ENCODE measurements at regions not wholly inside any gene's neighbourhood (a gene's known extent, or its start where the extent isn't known, plus 50 kb on each side); places are given as distances from the start of the nearest gene placed in this dataset.
"Not testable (repeated sequence)": the region's sequence is repeated elsewhere in the genome, so short reads cannot be mapped to it uniquely, and the experiment has no call there.

DNA sequence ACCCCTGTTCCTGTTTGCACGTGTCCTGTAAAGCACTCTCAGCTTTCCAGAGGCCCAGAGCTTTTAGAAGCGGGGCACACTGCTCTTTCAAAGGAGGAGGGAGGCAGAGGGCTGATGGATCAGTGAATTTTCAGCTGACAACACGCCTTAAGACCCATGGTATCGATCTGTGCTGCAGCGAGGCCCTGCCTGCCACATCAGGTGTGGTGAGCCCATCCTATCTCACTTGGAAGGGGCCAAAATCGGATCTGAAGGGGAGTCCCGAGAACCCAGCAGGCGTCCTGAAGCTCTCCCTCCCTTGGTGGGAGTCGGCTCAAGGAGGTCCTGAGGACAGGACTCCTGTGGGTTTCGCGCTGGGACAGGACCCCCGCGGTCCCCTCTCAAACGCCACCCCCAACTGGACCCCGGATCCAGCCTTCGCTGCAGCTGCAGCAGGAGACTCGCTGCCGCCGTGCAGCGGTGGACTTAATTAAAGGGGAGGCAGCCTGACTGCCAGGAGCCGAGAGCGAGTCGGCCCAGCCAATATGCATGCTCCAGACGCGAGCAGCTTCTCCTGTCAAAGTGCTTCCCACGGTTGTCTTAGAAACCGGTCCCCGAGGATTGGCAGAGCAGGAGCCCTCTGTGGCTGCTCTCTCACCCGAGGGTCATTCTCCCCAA lies 580.0 kb upstream of the ZNF337 start:
- no peak for TF ChIP-seq POLR2A (IDR thresholded peaks at IDR 0.05)
- TF ChIP-seq, protein P1, sequence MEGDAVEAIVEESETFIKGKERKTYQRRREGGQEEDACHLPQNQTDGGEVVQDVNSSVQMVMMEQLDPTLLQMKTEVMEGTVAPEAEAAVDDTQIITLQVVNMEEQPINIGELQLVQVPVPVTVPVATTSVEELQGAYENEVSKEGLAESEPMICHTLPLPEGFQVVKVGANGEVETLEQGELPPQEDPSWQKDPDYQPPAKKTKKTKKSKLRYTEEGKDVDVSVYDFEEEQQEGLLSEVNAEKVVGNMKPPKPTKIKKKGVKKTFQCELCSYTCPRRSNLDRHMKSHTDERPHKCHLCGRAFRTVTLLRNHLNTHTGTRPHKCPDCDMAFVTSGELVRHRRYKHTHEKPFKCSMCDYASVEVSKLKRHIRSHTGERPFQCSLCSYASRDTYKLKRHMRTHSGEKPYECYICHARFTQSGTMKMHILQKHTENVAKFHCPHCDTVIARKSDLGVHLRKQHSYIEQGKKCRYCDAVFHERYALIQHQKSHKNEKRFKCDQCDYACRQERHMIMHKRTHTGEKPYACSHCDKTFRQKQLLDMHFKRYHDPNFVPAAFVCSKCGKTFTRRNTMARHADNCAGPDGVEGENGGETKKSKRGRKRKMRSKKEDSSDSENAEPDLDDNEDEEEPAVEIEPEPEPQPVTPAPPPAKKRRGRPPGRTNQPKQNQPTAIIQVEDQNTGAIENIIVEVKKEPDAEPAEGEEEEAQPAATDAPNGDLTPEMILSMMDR (IDR thresholded peaks at IDR 0.05), result no peak
- DNase-seq, result no peak
- intact Hi-C loops (cut with DNase I), result no loop called here
- H3K27me3 ChIP-seq, result no peaks in the 10 kb centered on the region
- 30 to 33% methylated on average over 8 to 11 of the region's 29 CpGs for WGBS, 2 donors
- no peaks in the 10 kb centered on the region for H3K9me3 ChIP-seq
- no peaks in the 10 kb centered on the region for H3K4me1 ChIP-seq
- H3K27ac ChIP-seq, result no peak overlapping the region
- no peak overlapping the region for H3K4me3 ChIP-seq
- H3K36me3 ChIP-seq, result no peaks in the 10 kb centered on the region

DNA sequence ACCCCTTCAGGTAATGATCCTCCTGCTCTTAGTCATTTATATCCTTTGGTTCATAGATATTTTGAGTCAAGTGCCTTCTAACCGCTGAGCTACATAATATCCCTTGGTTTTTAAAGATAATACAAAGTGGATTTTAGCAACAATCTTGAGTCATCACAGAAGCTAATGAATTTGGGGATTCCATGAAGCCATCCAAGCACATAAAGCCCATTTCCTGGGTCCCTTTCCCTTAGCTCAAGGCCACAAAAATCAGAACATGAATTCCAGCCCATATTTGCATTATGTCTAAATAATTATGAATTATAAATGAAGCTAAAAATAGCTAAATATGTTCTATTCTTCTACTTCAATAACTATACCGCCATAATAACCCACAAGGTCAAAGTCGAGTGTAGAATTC lies 572.1 kb upstream of the ZNF337 start:
- not testable (repeated sequence) for H3K36me3 ChIP-seq, H3K4me3 ChIP-seq
- 83 to 87% methylated on average over 3 of the region's 3 CpGs for WGBS, 2 donors

DNA sequence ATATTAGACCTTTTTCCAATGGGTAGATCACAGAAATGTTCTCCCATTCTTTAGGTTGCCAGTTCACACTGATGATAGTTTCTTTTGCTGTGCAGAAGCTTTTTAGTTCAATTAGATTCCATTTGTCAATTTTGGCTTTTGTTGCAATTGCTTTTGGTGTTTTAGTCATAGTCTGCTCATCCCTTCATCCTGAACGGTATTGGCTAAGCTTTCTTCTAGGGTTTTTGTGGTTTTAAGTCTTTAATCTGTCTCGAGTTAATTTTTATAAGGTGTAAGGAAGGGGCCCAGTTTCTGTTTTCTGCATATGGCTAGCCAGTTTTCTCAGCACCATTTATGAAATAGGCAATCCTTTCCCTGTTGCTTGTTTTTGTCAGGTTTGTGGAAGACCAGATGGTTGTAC lies 564.3 kb upstream of the ZNF337 start:
- not testable (repeated sequence) for H3K27ac ChIP-seq, H3K4me3 ChIP-seq
- WGBS, 2 donors, result 20 to 44% methylated on average over 1 to 2 of the region's 2 CpGs

More for the DNA sequence above, 572.1 kb upstream of the ZNF337 start:
- H3K4me1 ChIP-seq; H3K9me3 ChIP-seq; H3K27ac ChIP-seq; H3K27me3 ChIP-seq; intact Hi-C loops (cut with DNase I); DNase-seq: not testable (repeated sequence)

DNA sequence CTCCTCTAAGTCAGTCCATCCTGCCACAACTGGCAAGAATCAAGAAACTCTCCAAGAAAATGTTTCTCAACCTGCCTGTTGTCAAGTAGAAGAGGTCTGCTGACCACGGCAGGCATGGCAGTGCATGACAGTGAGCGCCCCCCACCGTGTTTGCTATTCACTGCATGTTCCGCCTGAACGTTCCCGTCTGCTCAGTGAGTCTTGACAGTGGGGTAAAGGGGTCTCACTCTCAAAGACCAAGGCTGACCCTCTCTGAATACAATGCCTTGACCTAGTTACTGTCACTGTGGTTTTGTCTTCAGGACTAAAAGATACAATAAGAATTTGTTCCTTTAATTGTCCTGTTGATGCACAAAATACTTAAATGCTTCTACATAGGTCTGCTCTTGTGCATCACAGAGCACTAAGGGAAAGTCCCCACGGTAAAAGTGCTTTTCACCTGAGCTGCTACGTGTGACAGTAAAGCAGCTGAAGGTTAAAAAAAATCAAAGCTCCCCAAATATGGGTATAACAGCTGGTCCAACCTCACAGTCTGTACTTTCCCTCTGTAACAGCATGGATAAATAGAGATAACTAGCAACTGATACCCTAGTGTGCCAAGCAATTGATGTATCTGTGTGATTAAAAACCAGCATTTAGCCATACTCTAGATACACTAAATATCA lies 555.8 kb upstream of the ZNF337 start:
- DNase-seq; H3K27me3 ChIP-seq; intact Hi-C loops (cut with DNase I); H3K36me3 ChIP-seq; H3K27ac ChIP-seq; H3K4me3 ChIP-seq; H3K9me3 ChIP-seq; H3K4me1 ChIP-seq: not testable (repeated sequence)
- 49 to 67% methylated on average over 2 to 5 of the region's 8 CpGs for WGBS, 2 donors

More for the DNA sequence above, 564.3 kb upstream of the ZNF337 start:
- intact Hi-C loops (cut with DNase I); H3K4me1 ChIP-seq; DNase-seq; H3K9me3 ChIP-seq; H3K36me3 ChIP-seq; H3K27me3 ChIP-seq: not testable (repeated sequence)

DNA sequence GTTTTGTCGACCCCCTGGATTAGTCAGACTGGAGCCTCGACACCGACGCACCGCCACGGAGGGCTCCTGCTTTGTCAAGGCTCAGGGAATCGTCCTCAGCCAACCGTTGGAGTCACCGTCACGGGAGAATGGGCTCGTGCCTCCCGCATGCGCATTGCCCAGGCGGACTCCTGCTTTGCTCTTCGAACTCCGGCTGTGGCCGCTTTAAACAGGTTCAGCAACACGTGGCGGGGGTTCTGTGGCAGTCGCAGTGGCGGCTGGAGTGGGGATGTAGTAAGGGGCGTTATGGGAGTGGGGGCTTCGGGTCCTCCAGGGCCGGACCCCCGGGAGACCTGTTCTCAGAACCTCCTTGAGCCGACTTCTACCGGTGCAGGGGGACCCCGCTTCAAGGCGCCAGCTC lies 554.7 kb upstream of the ZNF337 start:
- intact Hi-C loops (cut with DNase I); H3K4me3 ChIP-seq; H3K4me1 ChIP-seq; DNase-seq; H3K27ac ChIP-seq; H3K36me3 ChIP-seq; H3K9me3 ChIP-seq; H3K27me3 ChIP-seq: not testable (repeated sequence)
- WGBS, 2 donors, result 79 to 89% methylated on average over 3 to 10 of the region's 29 CpGs

DNA sequence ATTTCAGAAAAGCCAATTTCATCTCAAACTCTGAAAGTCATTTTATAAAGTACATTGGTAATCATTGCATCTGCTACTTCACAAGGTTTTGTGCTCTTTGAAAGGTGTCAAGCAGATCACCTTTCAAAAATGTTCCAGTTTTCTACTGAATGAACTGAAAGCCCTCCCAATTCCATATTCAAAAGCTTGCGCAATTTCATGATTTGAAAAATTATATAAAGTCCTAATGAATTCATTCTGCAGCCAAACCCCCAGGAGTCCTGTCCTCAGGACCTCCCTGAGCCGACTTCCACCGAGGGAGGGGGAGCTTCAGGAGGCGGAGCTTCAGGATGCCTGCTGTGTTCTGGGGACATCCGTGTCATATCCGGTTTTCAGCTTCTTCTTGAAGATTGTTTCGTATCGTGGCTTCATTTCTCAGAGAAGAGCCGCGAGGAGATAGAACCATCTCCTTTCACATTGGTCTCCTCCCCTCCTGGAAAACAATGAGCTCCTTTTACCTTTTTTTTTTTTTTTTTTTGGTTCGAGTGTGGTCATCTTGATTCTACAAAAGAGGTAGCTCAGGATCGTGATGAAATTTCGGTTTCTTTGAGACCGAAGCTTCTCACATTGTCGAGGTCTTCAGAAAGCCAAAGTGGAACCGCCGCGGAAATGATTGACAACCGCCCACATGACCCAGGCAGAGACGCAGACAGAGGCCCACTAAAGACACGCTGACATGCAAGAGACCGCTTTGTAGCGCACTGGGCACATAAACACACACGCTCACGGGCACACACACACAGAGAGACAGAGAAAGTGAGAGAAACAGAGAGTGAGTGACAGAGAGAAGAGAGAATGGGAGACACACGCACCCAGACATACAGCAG lies 553.8 kb upstream of the ZNF337 start:
- DNase-seq; H3K27ac ChIP-seq; intact Hi-C loops (cut with DNase I); H3K4me3 ChIP-seq; H3K36me3 ChIP-seq; H3K4me1 ChIP-seq; H3K9me3 ChIP-seq; H3K27me3 ChIP-seq: not testable (repeated sequence)
- WGBS, 2 donors, result 88 to 89% methylated on average over 20 to 23 of the region's 26 CpGs

DNA sequence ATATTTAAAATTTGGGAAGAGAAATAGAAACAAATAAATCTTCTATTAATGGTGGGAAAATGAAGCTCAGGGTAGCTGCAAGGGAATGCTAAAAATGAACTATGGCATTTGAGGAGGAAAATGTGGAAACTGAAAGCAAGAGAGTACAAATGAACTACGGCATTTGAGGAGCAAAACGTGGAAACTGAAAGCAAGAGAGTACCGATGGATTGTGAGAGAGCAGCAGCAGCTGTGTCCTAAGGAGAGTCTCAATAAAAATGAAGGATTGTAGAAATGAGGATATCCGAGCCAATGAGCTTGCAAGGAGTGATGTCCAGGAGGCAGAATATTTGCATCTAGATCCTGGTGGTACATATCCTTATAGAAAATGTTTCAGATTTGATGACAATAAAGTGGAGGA lies 547.1 kb upstream of the ZNF337 start:
- Histone ChIP-seq H3K4me1 (no peaks in the 10 kb centered on the region), H3K27me3 (no peaks in the 10 kb centered on the region), H3K36me3 (no peaks in the 10 kb centered on the region), H3K9me3 (no peaks in the 10 kb centered on the region), H3K27ac (no peak overlapping the region), H3K4me3 (no peak overlapping the region)
- TF ChIP-seq, protein P1 (IDR thresholded peaks at IDR 0.05), result no peak
- TF ChIP-seq POLR2A (IDR thresholded peaks at IDR 0.05), result no peak
- 72 to 76% methylated on average over 4 of the region's 4 CpGs for WGBS, 2 donors
- no peak for DNase-seq
- intact Hi-C loops (cut with DNase I), result no loop called here

DNA sequence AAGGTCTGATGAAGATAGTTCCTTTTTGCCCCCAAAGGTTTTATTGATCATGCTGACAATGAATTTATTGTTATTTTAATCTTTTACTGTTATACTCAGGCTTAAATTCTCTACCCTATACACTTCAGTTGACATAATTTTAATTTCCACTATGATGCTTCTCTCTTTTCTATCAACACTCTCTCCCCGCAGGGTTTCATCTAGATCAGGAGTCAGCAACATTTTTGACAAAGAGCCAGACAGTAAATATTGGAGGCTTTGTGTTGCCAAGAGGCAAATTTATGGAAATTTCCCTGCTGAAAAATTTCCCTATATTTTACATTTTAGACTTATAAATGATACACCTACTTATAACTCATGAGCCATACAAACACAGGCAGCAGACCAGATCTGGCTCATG lies 524.0 kb upstream of the ZNF337 start:
- H3K9me3 ChIP-seq; H3K27ac ChIP-seq; H3K36me3 ChIP-seq; H3K4me1 ChIP-seq; H3K4me3 ChIP-seq; H3K27me3 ChIP-seq; intact Hi-C loops (cut with DNase I); DNase-seq: not testable (repeated sequence)
- WGBS, 2 donors, result 53 to 58% methylated on average over 1 of the region's 1 CpG

DNA sequence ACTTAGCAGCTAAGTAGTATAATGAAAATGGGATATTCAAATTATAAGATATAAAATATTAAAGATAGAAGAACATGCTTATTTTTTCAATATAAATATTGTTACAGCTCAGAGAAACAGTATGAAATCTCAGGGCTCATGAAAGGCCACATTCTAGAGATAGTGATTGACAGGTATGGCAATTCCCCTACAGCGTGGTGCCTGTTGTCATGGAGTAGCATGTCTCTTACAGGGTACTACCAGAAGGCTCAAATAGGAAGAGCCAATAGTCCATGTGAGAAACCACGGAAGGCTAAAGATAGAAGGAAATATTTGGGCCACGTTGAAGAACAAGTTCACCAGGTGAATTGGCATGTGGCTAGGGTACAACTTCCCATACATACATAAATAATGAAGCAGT lies 522.9 kb upstream of the ZNF337 start:
- intact Hi-C loops (cut with DNase I); H3K9me3 ChIP-seq; H3K4me1 ChIP-seq; DNase-seq; H3K27me3 ChIP-seq; H3K4me3 ChIP-seq; H3K36me3 ChIP-seq; H3K27ac ChIP-seq: not testable (repeated sequence)
- 71 to 81% methylated on average over 3 of the region's 3 CpGs for WGBS, 2 donors
